GM23338 (cell line): ENCODE measurements at regions not wholly inside any gene's neighbourhood (a gene's known extent, or its start where the extent isn't known, plus 50 kb on each side); places are given as distances from the start of the nearest gene placed in this dataset.

Source experiments
- ATAC-seq: fragments of 200-7000 bp; cut with Tn5 transposase; 3 replicates; pipeline ENCODE4 v1.9.1; 2020
- DNase-seq: peaks from one replicate; pipeline ENCODE4 v3.0.0-alpha.2; 2015; ENCODE audit warnings: low spot score
- H2AFZ ChIP-seq: fragments of 200-600 bp; sonication (generic); 2 replicates; pipeline ENCODE4 v1.8.0; 2016; ENCODE audit warnings: antibody characterized with exemption, mild to moderate bottlenecking, moderate library complexity
- H3F3A ChIP-seq: fragments of 200-600 bp; sonication (generic); replicated peaks from 2 replicates; pipeline ENCODE4 v1.8.0; 2017; ENCODE audit warnings: antibody characterized with exemption, mixed run types, low read depth
- H3K27ac ChIP-seq: fragments of 200-600 bp; sonication (generic); 2 replicates; pipeline ENCODE4 v1.6.1; 2016; ENCODE audit warnings: low read depth
- H3K27me3 ChIP-seq: fragments of 200-600 bp; sonication (generic); 2 replicates; pipeline ENCODE4 v1.8.0; 2016; ENCODE audit warnings: mild to moderate bottlenecking, mixed run types, moderate library complexity; ENCODE audit not compliant: insufficient read depth
- H3K36me3 ChIP-seq: fragments of 200-600 bp; sonication (generic); 2 replicates; pipeline ENCODE4 v1.8.0; 2016; ENCODE audit warnings: mild to moderate bottlenecking; ENCODE audit not compliant: insufficient read depth
- H3K4me1 ChIP-seq: fragments of 200-600 bp; sonication (generic); 2 replicates; pipeline ENCODE4 v1.8.0; 2016; ENCODE audit warnings: mild to moderate bottlenecking, moderate library complexity; ENCODE audit not compliant: insufficient read depth
- H3K4me2 ChIP-seq: fragments of 200-600 bp; sonication (generic); 2 replicates; pipeline ENCODE4 v1.7.1; 2017; ENCODE audit warnings: mixed run types
- H3K4me3 ChIP-seq: fragments of 200-600 bp; sonication (generic); 2 replicates; pipeline ENCODE4 v1.6.1; 2016; ENCODE audit warnings: mixed run types
- H3K79me2 ChIP-seq: fragments of 200-600 bp; sonication (generic); replicated peaks from 2 replicates; pipeline ENCODE4 v1.8.0; 2017; ENCODE audit warnings: mild to moderate bottlenecking; ENCODE audit not compliant: insufficient read depth
- H3K9me2 ChIP-seq: fragments of 200-600 bp; sonication (generic); 2 replicates; pipeline ENCODE4 v1.8.0; 2017; ENCODE audit not compliant: insufficient read depth
- H4K20me1 ChIP-seq: fragments of 200-600 bp; sonication (generic); replicated peaks from 2 replicates; pipeline ENCODE4 v1.8.0; 2017; ENCODE audit warnings: mild to moderate bottlenecking; ENCODE audit not compliant: insufficient read depth
- H3K27ac Mint-ChIP-seq: 2 replicates; pipeline ENCODE4 v1.8.0; 2020; ENCODE audit warnings: inconsistent platforms, mild to moderate bottlenecking, moderate library complexity, mixed read lengths
- H3K27me3 Mint-ChIP-seq: 3 replicates; pipeline ENCODE4 v1.8.0; 2022; ENCODE audit warnings: low read depth, mild to moderate bottlenecking, moderate library complexity, mixed read lengths, inconsistent platforms; ENCODE audit not compliant: insufficient read depth, poor library complexity
- H3K36me3 Mint-ChIP-seq: 3 replicates; pipeline ENCODE4 v1.8.0; 2021; ENCODE audit warnings: low read depth, mild to moderate bottlenecking, inconsistent platforms, moderate library complexity, mixed read lengths
- H3K4me1 Mint-ChIP-seq: 3 replicates; pipeline ENCODE4 v1.8.0; 2020; ENCODE audit warnings: mild to moderate bottlenecking, inconsistent platforms, mixed read lengths
- H3K4me3 Mint-ChIP-seq: 3 replicates; pipeline ENCODE4 v1.8.0; 2021; ENCODE audit warnings: moderate library complexity, mild to moderate bottlenecking, inconsistent platforms, mixed read lengths
- H3K9me3 Mint-ChIP-seq: 3 replicates; pipeline ENCODE4 v1.8.0; 2020; ENCODE audit warnings: moderate library complexity, mild to moderate bottlenecking, inconsistent platforms, mixed read lengths
- EZH2 ChIP-seq: fragments of 200-600 bp; sonication (generic); IDR thresholded peaks from one replicate; pipeline ENCODE4 v1.8.0; 2017; ENCODE audit warnings: antibody characterized with exemption, mild to moderate bottlenecking, low read depth; ENCODE audit not compliant: unreplicated experiment
- EZH2phosphoT487 ChIP-seq: fragments of 200-600 bp; sonication (generic); IDR thresholded peaks from one replicate; pipeline ENCODE4 v1.8.1; 2018; ENCODE audit warnings: antibody characterized with exemption; ENCODE audit not compliant: unreplicated experiment
- NANOG ChIP-seq: IDR thresholded peaks from 2 replicates; pipeline ENCODE4 v1.6.1; 2016; ENCODE audit warnings: antibody characterized with exemption, borderline replicate concordance
- TF ChIP-seq, protein P1 (sequence below): fragments of 250-450 bp; sonication (Bioruptor Pico); IDR thresholded peaks from 2 replicates; pipeline ENCODE4 v1.5.0; 2020; ENCODE audit warnings: mild to moderate bottlenecking, moderate library complexity
- TF ChIP-seq, protein P2 (sequence below), 2 experiments: fragments of 200-600 bp in 1 of 2; sonication (generic) in 1 of 2; conservative IDR thresholded peaks; 2 replicates each; pipeline versions ENCODE4 v1.5.1 to v1.6.1; 2016 to 2017; ENCODE audit warnings: antibody characterized with exemption in 2 of 2, low read depth in 2 of 2, mild to moderate bottlenecking in 2 of 2, moderate library complexity in 1 of 2

DNA sequence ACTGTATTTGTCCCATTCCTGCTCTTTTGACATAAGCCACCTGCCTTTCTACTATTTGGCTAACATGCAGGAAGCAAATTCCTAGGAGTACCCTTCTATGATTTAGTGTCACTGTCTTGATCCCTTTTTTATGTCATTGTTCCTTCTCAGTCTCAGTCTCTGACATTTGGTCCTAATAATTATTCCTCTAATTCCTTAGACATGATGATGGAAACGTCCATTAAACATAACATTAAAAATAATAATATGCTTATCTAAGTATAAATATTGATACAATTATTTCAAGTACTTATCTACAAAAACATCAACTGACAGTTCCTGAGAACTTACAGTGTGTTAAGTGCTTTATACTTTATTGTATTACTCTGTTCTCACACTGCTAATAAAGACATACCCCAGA is 857.0 kb upstream of the LCORL start:
- no peak overlapping the region for H2AFZ ChIP-seq
- peaks cover 14% of the 10 kb centered on the region; the same call in 2 of the 3 replicates for H3K4me1 Mint-ChIP-seq
- no peaks in the 10 kb centered on the region for H3K27me3 ChIP-seq
- no peak overlapping the region for H3K4me3 Mint-ChIP-seq
- no peak overlapping the region for H3K27ac ChIP-seq
- no peaks in the 10 kb centered on the region for H3K4me1 ChIP-seq
- H3K4me2 ChIP-seq = no peak overlapping the region
- H3K36me3 ChIP-seq = no peaks in the 10 kb centered on the region
- H3K9me2 ChIP-seq = no peaks in the 10 kb centered on the region
- H3F3A ChIP-seq = no peaks in the 10 kb centered on the region
- H3K9me3 Mint-ChIP-seq = peaks cover 31% of the 10 kb centered on the region
- no peaks in the 10 kb centered on the region for H4K20me1 ChIP-seq
- no peaks in the 10 kb centered on the region for H3K79me2 ChIP-seq
- ATAC-seq = no peak
- H3K4me3 ChIP-seq = no peak overlapping the region
- H3K36me3 Mint-ChIP-seq = peaks cover 25% of the 10 kb centered on the region
- H3K27me3 Mint-ChIP-seq = no peaks in the 10 kb centered on the region
- TF ChIP-seq EZH2phosphoT487 (no peak), NANOG (no peak)
- TF ChIP-seq, protein P1, sequence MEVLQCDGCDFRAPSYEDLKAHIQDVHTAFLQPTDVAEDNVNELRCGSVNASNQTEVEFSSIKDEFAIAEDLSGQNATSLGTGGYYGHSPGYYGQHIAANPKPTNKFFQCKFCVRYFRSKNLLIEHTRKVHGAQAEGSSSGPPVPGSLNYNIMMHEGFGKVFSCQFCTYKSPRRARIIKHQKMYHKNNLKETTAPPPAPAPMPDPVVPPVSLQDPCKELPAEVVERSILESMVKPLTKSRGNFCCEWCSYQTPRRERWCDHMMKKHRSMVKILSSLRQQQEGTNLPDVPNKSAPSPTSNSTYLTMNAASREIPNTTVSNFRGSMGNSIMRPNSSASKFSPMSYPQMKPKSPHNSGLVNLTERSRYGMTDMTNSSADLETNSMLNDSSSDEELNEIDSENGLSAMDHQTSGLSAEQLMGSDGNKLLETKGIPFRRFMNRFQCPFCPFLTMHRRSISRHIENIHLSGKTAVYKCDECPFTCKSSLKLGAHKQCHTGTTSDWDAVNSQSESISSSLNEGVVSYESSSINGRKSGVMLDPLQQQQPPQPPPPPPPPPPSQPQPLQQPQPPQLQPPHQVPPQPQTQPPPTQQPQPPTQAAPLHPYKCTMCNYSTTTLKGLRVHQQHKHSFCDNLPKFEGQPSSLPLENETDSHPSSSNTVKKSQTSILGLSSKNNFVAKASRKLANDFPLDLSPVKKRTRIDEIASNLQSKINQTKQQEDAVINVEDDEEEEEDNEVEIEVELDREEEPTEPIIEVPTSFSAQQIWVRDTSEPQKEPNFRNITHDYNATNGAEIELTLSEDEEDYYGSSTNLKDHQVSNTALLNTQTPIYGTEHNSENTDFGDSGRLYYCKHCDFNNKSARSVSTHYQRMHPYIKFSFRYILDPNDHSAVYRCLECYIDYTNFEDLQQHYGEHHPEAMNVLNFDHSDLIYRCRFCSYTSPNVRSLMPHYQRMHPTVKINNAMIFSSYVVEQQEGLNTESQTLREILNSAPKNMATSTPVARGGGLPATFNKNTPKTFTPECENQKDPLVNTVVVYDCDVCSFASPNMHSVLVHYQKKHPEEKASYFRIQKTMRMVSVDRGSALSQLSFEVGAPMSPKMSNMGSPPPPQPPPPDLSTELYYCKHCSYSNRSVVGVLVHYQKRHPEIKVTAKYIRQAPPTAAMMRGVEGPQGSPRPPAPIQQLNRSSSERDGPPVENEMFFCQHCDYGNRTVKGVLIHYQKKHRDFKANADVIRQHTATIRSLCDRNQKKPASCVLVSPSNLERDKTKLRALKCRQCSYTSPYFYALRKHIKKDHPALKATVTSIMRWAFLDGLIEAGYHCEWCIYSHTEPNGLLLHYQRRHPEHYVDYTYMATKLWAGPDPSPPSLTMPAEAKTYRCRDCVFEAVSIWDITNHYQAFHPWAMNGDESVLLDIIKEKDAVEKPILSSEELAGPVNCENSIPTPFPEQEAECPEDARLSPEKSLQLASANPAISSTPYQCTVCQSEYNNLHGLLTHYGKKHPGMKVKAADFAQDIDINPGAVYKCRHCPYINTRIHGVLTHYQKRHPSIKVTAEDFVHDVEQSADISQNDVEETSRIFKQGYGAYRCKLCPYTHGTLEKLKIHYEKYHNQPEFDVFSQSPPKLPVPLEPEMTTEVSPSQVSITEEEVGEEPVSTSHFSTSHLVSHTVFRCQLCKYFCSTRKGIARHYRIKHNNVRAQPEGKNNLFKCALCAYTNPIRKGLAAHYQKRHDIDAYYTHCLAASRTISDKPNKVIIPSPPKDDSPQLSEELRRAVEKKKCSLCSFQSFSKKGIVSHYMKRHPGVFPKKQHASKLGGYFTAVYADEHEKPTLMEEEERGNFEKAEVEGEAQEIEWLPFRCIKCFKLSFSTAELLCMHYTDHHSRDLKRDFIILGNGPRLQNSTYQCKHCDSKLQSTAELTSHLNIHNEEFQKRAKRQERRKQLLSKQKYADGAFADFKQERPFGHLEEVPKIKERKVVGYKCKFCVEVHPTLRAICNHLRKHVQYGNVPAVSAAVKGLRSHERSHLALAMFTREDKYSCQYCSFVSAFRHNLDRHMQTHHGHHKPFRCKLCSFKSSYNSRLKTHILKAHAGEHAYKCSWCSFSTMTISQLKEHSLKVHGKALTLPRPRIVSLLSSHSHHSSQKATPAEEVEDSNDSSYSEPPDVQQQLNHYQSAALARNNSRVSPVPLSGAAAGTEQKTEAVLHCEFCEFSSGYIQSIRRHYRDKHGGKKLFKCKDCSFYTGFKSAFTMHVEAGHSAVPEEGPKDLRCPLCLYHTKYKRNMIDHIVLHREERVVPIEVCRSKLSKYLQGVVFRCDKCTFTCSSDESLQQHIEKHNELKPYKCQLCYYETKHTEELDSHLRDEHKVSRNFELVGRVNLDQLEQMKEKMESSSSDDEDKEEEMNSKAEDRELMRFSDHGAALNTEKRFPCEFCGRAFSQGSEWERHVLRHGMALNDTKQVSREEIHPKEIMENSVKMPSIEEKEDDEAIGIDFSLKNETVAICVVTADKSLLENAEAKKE = no peak
- H3K27ac Mint-ChIP-seq = no peak overlapping the region
- no peak for DNase-seq

DNA sequence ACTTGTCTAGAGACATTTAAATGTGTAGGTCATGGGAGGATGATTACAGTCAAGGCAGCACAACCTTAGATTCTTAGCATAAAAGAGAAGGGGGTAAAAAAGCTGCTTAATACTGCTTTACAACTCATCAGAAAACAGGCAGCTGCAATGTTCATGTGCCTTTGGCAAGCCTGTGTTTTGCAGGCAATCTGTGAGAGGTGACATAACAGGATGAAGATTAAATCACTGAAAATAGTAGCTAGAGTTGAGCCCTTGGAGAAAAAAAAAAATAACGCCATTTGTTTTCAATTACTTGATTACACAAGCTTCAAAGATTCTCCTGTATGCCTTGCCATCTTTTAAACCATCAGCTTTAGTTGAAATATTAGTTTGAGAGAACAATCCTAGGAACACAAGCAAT is 847.6 kb upstream of the LCORL start:
- H3K4me2 ChIP-seq = no peak overlapping the region
- peak overlapping the region; percentile 59 for H3K27ac Mint-ChIP-seq
- no peaks in the 10 kb centered on the region for H3K4me1 ChIP-seq
- H3K27me3 Mint-ChIP-seq = no peaks in the 10 kb centered on the region
- H4K20me1 ChIP-seq = no peaks in the 10 kb centered on the region
- H3K9me2 ChIP-seq = no peaks in the 10 kb centered on the region
- H3K4me3 Mint-ChIP-seq = no peak overlapping the region
- DNase-seq = no peak
- H3K79me2 ChIP-seq = no peaks in the 10 kb centered on the region
- H3K4me3 ChIP-seq = no peak overlapping the region
- H3K36me3 Mint-ChIP-seq = peaks cover 27% of the 10 kb centered on the region
- ATAC-seq = no peak
- peaks cover 21% of the 10 kb centered on the region; the same call in 2 of the 3 replicates for H3K4me1 Mint-ChIP-seq
- H3F3A ChIP-seq = no peaks in the 10 kb centered on the region
- H3K27ac ChIP-seq = no peak overlapping the region
- H3K9me3 Mint-ChIP-seq = peaks cover 27% of the 10 kb centered on the region
- H3K27me3 ChIP-seq = no peaks in the 10 kb centered on the region
- peaks cover 6% of the 10 kb centered on the region; the same call in 1 of the 2 replicates for H3K36me3 ChIP-seq
- H2AFZ ChIP-seq = peak overlapping the region; percentile 28; the same call in 1 of the 2 replicates
- no peak for TF ChIP-seq EZH2
- TF ChIP-seq, protein P2, sequence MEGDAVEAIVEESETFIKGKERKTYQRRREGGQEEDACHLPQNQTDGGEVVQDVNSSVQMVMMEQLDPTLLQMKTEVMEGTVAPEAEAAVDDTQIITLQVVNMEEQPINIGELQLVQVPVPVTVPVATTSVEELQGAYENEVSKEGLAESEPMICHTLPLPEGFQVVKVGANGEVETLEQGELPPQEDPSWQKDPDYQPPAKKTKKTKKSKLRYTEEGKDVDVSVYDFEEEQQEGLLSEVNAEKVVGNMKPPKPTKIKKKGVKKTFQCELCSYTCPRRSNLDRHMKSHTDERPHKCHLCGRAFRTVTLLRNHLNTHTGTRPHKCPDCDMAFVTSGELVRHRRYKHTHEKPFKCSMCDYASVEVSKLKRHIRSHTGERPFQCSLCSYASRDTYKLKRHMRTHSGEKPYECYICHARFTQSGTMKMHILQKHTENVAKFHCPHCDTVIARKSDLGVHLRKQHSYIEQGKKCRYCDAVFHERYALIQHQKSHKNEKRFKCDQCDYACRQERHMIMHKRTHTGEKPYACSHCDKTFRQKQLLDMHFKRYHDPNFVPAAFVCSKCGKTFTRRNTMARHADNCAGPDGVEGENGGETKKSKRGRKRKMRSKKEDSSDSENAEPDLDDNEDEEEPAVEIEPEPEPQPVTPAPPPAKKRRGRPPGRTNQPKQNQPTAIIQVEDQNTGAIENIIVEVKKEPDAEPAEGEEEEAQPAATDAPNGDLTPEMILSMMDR (conservative IDR thresholded peaks at IDR 0.05; ENCODE audit: low read depth in 2 of 2) = no peak
